A673 (cell line): ENCODE measurements at regions not wholly inside any gene's neighbourhood (a gene's known extent, or its start where the extent isn't known, plus 50 kb on each side); places are given as distances from the start of the nearest gene placed in this dataset.

Experiments
- CTCF ChIP-seq: fragments of 300-800, 200-600 bp; sonication (generic); conservative IDR thresholded peaks from 2 replicates; pipeline ENCODE4 v1.5.1; 2017; ENCODE audit warnings: low read depth, mild to moderate bottlenecking, antibody characterized with exemption, low read length, moderate library complexity, mixed read lengths
- EZH2 ChIP-seq: fragments of 200-600 bp; sonication (generic); IDR thresholded peaks from 2 replicates; pipeline ENCODE4 v1.6.1; 2017; ENCODE audit warnings: borderline replicate concordance, low read depth, mild to moderate bottlenecking, mixed read lengths, antibody characterized with exemption, low read length; ENCODE audit not compliant: poor library complexity, severe bottlenecking

- no peak for TF ChIP-seq CTCF
- TF ChIP-seq EZH2: no peak
These were observed 260.1 kb upstream of the SLC24A2 start for GRCh38 chr9:20048985-20049384.
